Activated CD4-positive, alpha-beta T cell treated with anti-CD3 and anti-CD28 coated beads, Interleukin-2, Interleukin-4, amounts not matched to agents 100 ng/mL and 50 ng/mL, durations not matched to agents 16 hours and 8 hours (primary cell): ENCODE measurements at regions not wholly inside any gene's neighbourhood (a gene's known extent, or its start where the extent isn't known, plus 50 kb on each side); places are given as distances from the start of the nearest gene placed in this dataset.

ENCODE experiments used
- DNase-seq: peaks from one replicate; pipeline ENCODE4 v3.0.0-alpha.2; 2020; ENCODE audit warnings: low spot score

- DNase-seq = no peak
Measured at GRCh38 chr1:39107341-39108290, 81.5 kb downstream of the NDUFS5 start.

GRCh38 chr1:39109644-39110043 is 83.5 kb downstream of the NDUFS5 start:
- DNase-seq = peak; percentile 60

- DNase-seq = no peak
Measured at GRCh38 chr1:39110325-39110851, 84.2 kb downstream of the NDUFS5 start.

GRCh38 chr1:39110882-39111281 is 84.7 kb downstream of the NDUFS5 start:
- DNase-seq = no peak

- no peak for DNase-seq
Measured at GRCh38 chr1:39113109-39113743, 87.1 kb downstream of the NDUFS5 start.

GRCh38 chr1:39115271-39116110 is 89.0 kb upstream of the MACF1 start:
- DNase-seq = no peak

- DNase-seq = no peak
Measured at GRCh38 chr1:39116116-39116607, 88.3 kb upstream of the MACF1 start.

GRCh38 chr1:39116860-39117728 is 87.4 kb upstream of the MACF1 start:
- no peak for DNase-seq

GRCh38 chr1:39117899-39118450 is 86.5 kb upstream of the MACF1 start:
- no peak for DNase-seq

GRCh38 chr1:39122056-39122455 is 82.4 kb upstream of the MACF1 start:
- no peak for DNase-seq

GRCh38 chr1:39124282-39124681 is 80.2 kb upstream of the MACF1 start:
- no peak for DNase-seq

GRCh38 chr1:39127513-39127912 is 77.0 kb upstream of the MACF1 start:
- no peak for DNase-seq

GRCh38 chr1:39128126-39128525 is 76.4 kb upstream of the MACF1 start:
- no peak for DNase-seq

- no peak for DNase-seq
Measured at GRCh38 chr1:39128959-39129358, 75.5 kb upstream of the MACF1 start.

GRCh38 chr1:39129514-39129913 is 75.0 kb upstream of the MACF1 start:
- no peak for DNase-seq

- no peak for DNase-seq
Measured at GRCh38 chr1:39130325-39130724, 74.2 kb upstream of the MACF1 start.

GRCh38 chr1:39131940-39132339 is 72.6 kb upstream of the MACF1 start:
- no peak for DNase-seq

GRCh38 chr1:39132505-39133339 is 71.8 kb upstream of the MACF1 start:
- DNase-seq = no peak

- no peak for DNase-seq
Measured at GRCh38 chr1:39133340-39133684, 71.2 kb upstream of the MACF1 start.

- DNase-seq = no peak
Measured at GRCh38 chr1:39134768-39135333, 69.6 kb upstream of the MACF1 start.
